DND-41 (cell line): ENCODE measurements at regions not wholly inside any gene's neighbourhood (a gene's known extent, or its start where the extent isn't known, plus 50 kb on each side); places are given as distances from the start of the nearest gene placed in this dataset.

Experiments used
- EZH2 ChIP-seq: IDR thresholded peaks from 3 replicates; pipeline ENCODE4 v1.6.1; 2012; ENCODE audit warnings: borderline replicate concordance, low read depth, mild to moderate bottlenecking, moderate library complexity, low read length, inconsistent platforms; ENCODE audit not compliant: severe bottlenecking
- TF ChIP-seq, protein P1 (sequence below): IDR thresholded peaks from 2 replicates; pipeline ENCODE4 v1.5.1; 2012; ENCODE audit warnings: borderline replicate concordance, low read length, moderate library complexity, mild to moderate bottlenecking; ENCODE audit not compliant: poor library complexity, severe bottlenecking; ENCODE audit errors: extremely low read depth

DNA sequence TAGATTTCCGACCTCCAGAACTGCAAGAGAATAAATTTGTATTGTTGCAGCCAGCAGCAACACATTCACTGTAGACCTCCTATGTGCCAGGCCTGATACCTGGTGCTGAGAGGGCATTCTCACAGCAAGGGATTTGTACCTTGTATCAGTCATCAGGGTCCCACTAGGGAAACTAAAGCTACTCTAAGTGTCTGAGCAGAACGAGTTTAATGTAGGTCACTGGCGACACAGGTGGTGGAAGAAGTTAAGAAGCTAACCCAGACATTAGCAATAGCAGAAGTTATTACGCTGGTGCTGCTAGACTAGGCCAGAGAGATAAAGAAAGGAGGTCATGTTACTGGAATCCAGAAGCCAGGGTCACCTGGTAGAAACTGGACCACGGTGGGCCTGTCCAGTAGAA, 60.5 kb upstream of the BCL6 start:
- TF ChIP-seq, protein P1, sequence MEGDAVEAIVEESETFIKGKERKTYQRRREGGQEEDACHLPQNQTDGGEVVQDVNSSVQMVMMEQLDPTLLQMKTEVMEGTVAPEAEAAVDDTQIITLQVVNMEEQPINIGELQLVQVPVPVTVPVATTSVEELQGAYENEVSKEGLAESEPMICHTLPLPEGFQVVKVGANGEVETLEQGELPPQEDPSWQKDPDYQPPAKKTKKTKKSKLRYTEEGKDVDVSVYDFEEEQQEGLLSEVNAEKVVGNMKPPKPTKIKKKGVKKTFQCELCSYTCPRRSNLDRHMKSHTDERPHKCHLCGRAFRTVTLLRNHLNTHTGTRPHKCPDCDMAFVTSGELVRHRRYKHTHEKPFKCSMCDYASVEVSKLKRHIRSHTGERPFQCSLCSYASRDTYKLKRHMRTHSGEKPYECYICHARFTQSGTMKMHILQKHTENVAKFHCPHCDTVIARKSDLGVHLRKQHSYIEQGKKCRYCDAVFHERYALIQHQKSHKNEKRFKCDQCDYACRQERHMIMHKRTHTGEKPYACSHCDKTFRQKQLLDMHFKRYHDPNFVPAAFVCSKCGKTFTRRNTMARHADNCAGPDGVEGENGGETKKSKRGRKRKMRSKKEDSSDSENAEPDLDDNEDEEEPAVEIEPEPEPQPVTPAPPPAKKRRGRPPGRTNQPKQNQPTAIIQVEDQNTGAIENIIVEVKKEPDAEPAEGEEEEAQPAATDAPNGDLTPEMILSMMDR: no peak
- TF ChIP-seq EZH2: no peak
